ENCODE measurements at regions not wholly inside any gene's neighbourhood (a gene's known extent, or its start where the extent isn't known, plus 50 kb on each side); places are given as distances from the start of the nearest gene placed in this dataset.
A peak's percentile ranks its signal among the peaks of the same experiment; 100 is the strongest.
"Not testable (repeated sequence)": the region's sequence is repeated elsewhere in the genome, so short reads cannot be mapped to it uniquely, and the experiment has no call there.

- DNase-seq: no peak
These were observed 74.8 kb upstream of the PLCB4 start for GRCh38 chr20:8994045-8994444.

- no peak for DNase-seq
These were observed 73.1 kb upstream of the PLCB4 start for GRCh38 chr20:8995761-8996160.

- DNase-seq: peak; percentile 39
These were observed 71.9 kb upstream of the PLCB4 start for GRCh38 chr20:8996817-8997512.

- DNase-seq: no peak
These were observed 71.2 kb upstream of the PLCB4 start for GRCh38 chr20:8997701-8998117.

- DNase-seq: no peak
These were observed 57.8 kb upstream of the PLCB4 start for GRCh38 chr20:9011121-9011520.

GRCh38 chr20:9015232-9015983 is 53.5 kb upstream of the PLCB4 start:
- DNase-seq: not testable (repeated sequence)

GRCh38 chr20:9015984-9016324 is 52.9 kb upstream of the PLCB4 start:
- no peak for DNase-seq

DNA sequence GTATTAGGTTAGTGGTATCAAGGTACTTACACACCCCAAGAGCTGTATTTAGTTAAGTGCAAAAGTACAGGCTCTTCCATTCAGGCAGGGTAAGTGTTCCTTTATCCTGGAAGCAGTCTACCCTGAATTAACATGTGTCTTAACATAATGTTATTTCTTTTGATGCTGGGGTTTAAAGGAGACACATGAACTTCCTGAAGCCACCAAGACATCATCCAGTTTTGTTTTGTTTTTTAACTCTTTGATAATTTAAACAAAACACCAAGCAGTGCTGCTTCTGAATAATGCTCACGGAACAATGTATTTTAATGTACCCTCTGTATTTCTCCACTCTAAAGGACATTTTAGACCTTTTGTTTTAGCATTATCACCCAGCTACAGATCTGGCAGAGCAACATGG is 50.5 kb upstream of the PLCB4 start:
- DNase-seq: no peak

All from NCI-H748 treated with DMSO at 0.1 percent for 48 hours (cell line).